ENCODE measurements at regions not wholly inside any gene's neighbourhood (a gene's known extent, or its start where the extent isn't known, plus 50 kb on each side); places are given as distances from the start of the nearest gene placed in this dataset.

DNA sequence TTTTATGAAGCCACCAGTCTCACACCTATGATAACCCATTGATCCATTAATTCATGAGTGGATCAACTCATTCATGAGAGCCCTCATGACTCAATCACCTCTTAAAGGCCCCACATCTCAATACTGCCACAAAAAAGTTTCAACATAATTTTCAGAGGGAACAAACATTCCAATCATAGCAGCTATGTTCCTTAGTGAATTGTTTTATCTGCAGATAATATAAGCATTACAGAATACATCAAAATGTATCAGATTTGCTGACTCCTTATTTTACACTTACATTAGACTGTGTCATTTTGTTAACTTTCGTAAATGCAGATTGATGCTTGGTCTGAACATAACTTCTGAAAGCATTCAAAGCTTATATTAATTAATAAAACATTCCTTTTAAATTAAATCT, 155.3 kb upstream of the MBNL1 start:
- Histone ChIP-seq H2BK20ac (ENCODE audit: low read depth, low read length, poor library complexity, severe bottlenecking) (no peak overlapping the region), H3K18ac (ENCODE audit: insufficient read length, low read depth, low read length) (no peak overlapping the region), H2BK15ac (ENCODE audit: low read depth, low read length) (no peak overlapping the region), H3K4ac (ENCODE audit: low read depth, low read length) (no peak overlapping the region), H3K9me3 (ENCODE audit: control insufficient read depth, low read depth, low read length) (no peaks in the 10 kb centered on the region), H3K56ac (ENCODE audit: insufficient read length, low read depth, low read length) (no peak overlapping the region), H3K23me2 (ENCODE audit: insufficient read length, low read depth, low read length, poor library complexity, severe bottlenecking) (no peaks in the 10 kb centered on the region), H2BK5ac (ENCODE audit: insufficient read length, low read length) (no peak overlapping the region), H2AK5ac (ENCODE audit: insufficient read length, low read length) (no peak overlapping the region), H3K27ac (ENCODE audit: insufficient read length, low read depth, low read length) (no peak overlapping the region), H3K9ac (ENCODE audit: extremely low read depth, insufficient read length, low read length) (no peak overlapping the region), H3K23ac (ENCODE audit: insufficient read length, low read depth, low read length) (no peak overlapping the region), H3K79me2 (ENCODE audit: insufficient read depth, low read length) (no peaks in the 10 kb centered on the region), H2BK120ac (ENCODE audit: low read depth, low read length, poor library complexity, severe bottlenecking) (no peak overlapping the region), H3K4me2 (ENCODE audit: insufficient read depth, insufficient read length, low read length) (no peak overlapping the region), H3K14ac (ENCODE audit: insufficient read depth, low read length) (no peak overlapping the region), H2BK12ac (ENCODE audit: insufficient read length, low read depth, low read length) (no peak overlapping the region), H3K79me1 (ENCODE audit: insufficient read depth, low read depth, low read length, poor library complexity, severe bottlenecking) (no peaks in the 10 kb centered on the region), H3K27me3 (ENCODE audit: insufficient read depth, low read length) (no peaks in the 10 kb centered on the region), H3T11ph (ENCODE audit: low read length) (no peak overlapping the region), H4K8ac (replicated peaks; ENCODE audit: insufficient read length, low read depth, low read length) (no peak overlapping the region), H4K5ac (ENCODE audit: insufficient read length, low read depth, low read length) (no peak overlapping the region), H4K91ac (ENCODE audit: insufficient read length, low read depth, low read length) (no peak overlapping the region), H4K20me1 (ENCODE audit: control insufficient read depth, insufficient read depth, insufficient read length) (no peaks in the 10 kb centered on the region), H2AFZ (ENCODE audit: low read length) (no peak overlapping the region), H3K4me1 (ENCODE audit: insufficient read depth, low read length) (no peaks in the 10 kb centered on the region)
- no peak overlapping the region for H3K27ac Mint-ChIP-seq
- H3K36me3 Mint-ChIP-seq (ENCODE audit: insufficient read depth in 1 of 3, low read depth in 3 of 3), result no peaks in the 10 kb centered on the region; a peak in 1 of 7 replicates
- WGBS (ENCODE audit: extremely low coverage, insufficient read length, low lambda C conversion rate), result no CpG with 5 or more reads among the region's 1 CpG
- TF ChIP-seq, protein P1, sequence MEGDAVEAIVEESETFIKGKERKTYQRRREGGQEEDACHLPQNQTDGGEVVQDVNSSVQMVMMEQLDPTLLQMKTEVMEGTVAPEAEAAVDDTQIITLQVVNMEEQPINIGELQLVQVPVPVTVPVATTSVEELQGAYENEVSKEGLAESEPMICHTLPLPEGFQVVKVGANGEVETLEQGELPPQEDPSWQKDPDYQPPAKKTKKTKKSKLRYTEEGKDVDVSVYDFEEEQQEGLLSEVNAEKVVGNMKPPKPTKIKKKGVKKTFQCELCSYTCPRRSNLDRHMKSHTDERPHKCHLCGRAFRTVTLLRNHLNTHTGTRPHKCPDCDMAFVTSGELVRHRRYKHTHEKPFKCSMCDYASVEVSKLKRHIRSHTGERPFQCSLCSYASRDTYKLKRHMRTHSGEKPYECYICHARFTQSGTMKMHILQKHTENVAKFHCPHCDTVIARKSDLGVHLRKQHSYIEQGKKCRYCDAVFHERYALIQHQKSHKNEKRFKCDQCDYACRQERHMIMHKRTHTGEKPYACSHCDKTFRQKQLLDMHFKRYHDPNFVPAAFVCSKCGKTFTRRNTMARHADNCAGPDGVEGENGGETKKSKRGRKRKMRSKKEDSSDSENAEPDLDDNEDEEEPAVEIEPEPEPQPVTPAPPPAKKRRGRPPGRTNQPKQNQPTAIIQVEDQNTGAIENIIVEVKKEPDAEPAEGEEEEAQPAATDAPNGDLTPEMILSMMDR (conservative IDR thresholded peaks at IDR 0.05), result no peak
- H3K9me3 Mint-ChIP-seq, result no peaks in the 10 kb centered on the region; a peak in 1 of 5 replicates
- H3K4me3 Mint-ChIP-seq, result no peak overlapping the region
- no peaks in the 10 kb centered on the region for H3K27me3 Mint-ChIP-seq (ENCODE audit: low read depth)
- no peak for DNase-seq
- 0 out of 4 replicates have a peak, but pooled peaks cover 3 to 4% of the 10 kb centered on the region in 2 experiments for H3K4me1 Mint-ChIP-seq

Measured in H9 (cell line).